GM12878 (cell line): ENCODE measurements at regions not wholly inside any gene's neighbourhood (a gene's known extent, or its start where the extent isn't known, plus 50 kb on each side); places are given as distances from the start of the nearest gene placed in this dataset.
A peak's percentile ranks its signal among the peaks of the same experiment; 100 is the strongest.

ENCODE experiments used
- ASH2L ChIP-seq: fragments of 300-600, 200-600 bp; sonication (generic); IDR thresholded peaks from 2 replicates; pipeline ENCODE4 v1.6.1; 2017; ENCODE audit warnings: low read depth, mild to moderate bottlenecking, borderline replicate concordance
- BCL3 ChIP-seq: IDR thresholded peaks from 2 replicates; pipeline ENCODE4 v1.6.1; 2011; ENCODE audit warnings: borderline replicate concordance, low read depth, mild to moderate bottlenecking, moderate library complexity, low read length; ENCODE audit not compliant: insufficient read depth, poor library complexity, severe bottlenecking
- CEBPZ ChIP-seq: fragments of 150-350 bp; IDR thresholded peaks from 2 replicates; pipeline ENCODE4 v1.6.1; 2016; ENCODE audit warnings: low read depth, low read length
- CHD2 ChIP-seq: IDR thresholded peaks from 2 replicates; pipeline ENCODE4 v1.6.1; 2011; ENCODE audit warnings: low read depth, low read length, improper control_type of control experiment, borderline replicate concordance
- DPF2 ChIP-seq: fragments of 450-650 bp; IDR thresholded peaks from 2 replicates; pipeline ENCODE4 v1.6.1; 2017; ENCODE audit warnings: mild to moderate bottlenecking
- EED ChIP-seq: sonication (generic); IDR thresholded peaks from 2 replicates; pipeline ENCODE4 v1.6.1; 2016; ENCODE audit warnings: antibody characterized with exemption, low read depth
- LARP7 ChIP-seq: fragments of 450-650 bp; IDR thresholded peaks from 2 replicates; pipeline ENCODE4 v1.6.1; 2017; ENCODE audit warnings: mild to moderate bottlenecking
- MAX ChIP-seq: IDR thresholded peaks from 2 replicates; pipeline ENCODE4 v1.6.1; 2012; ENCODE audit warnings: low read depth, low read length, improper control_type of control experiment
- NFYB ChIP-seq: IDR thresholded peaks from 2 replicates; pipeline ENCODE4 v1.6.1; 2011; ENCODE audit warnings: low read depth, mild to moderate bottlenecking, low read length, improper control_type of control experiment, moderate library complexity; ENCODE audit not compliant: insufficient read depth
- RELB ChIP-seq: fragments of 450-650 bp; IDR thresholded peaks from 2 replicates; pipeline ENCODE4 v1.6.1; 2017; ENCODE audit warnings: low read depth, mild to moderate bottlenecking, moderate library complexity
- SPI1 ChIP-seq: IDR thresholded peaks from 2 replicates; pipeline ENCODE4 v1.6.1; 2011; ENCODE audit warnings: low read depth, mild to moderate bottlenecking, low read length, moderate library complexity, borderline replicate concordance; ENCODE audit not compliant: insufficient read depth
- SREBF1 ChIP-seq: IDR thresholded peaks from 2 replicates; pipeline ENCODE4 v1.6.1; 2012; ENCODE audit warnings: mild to moderate bottlenecking, low read length
- TBL1XR1 ChIP-seq: IDR thresholded peaks from 2 replicates; pipeline ENCODE4 v1.6.1; 2012; ENCODE audit warnings: low read depth, low read length, improper control_type of control experiment
- ZNF217 ChIP-seq: fragments of 450-650 bp; IDR thresholded peaks from 2 replicates; pipeline ENCODE4 v1.6.1; 2017; ENCODE audit warnings: antibody characterized with exemption, mild to moderate bottlenecking
- ZNF592 ChIP-seq: fragments of 450-650 bp; IDR thresholded peaks from 2 replicates; pipeline ENCODE4 v1.6.1; 2017; ENCODE audit warnings: mild to moderate bottlenecking, moderate library complexity

- TF ChIP-seq RELB (peak; percentile 87), SPI1 (peak; percentile 58; the same call in 1 of the 2 replicates), DPF2 (peak; percentile 60; the same call in 1 of the 2 replicates), LARP7 (no peak), ASH2L (no peak), BCL3 (peak; percentile 72), CEBPZ (no peak), EED (peak; percentile 99), CHD2 (0 out of 2 replicates have a peak, but pooled peaks have one; percentile 22), TBL1XR1 (peak; percentile 62; the same call in 1 of the 2 replicates), ZNF592 (no peak), NFYB (peak; percentile 52; the same call in 1 of the 2 replicates), ZNF217 (no peak), SREBF1 (no peak), MAX (no peak)
These were observed 315.7 kb upstream of the PROK2 start (continued) for GRCh38 chr3:72100601-72101187.
